ENCODE measurements at regions not wholly inside any gene's neighbourhood (a gene's known extent, or its start where the extent isn't known, plus 50 kb on each side); places are given as distances from the start of the nearest gene placed in this dataset.

- no peak for TF ChIP-seq POLR2AphosphoS5 (IDR thresholded peaks at IDR 0.05; ENCODE audit: borderline replicate concordance, low read depth, low read length)
- no peak for TF ChIP-seq EZH2 (IDR thresholded peaks at IDR 0.05)
Measured at GRCh38 chr1:114235281-114235680, 81.6 kb upstream of the SYT6 start.
